CD4-positive, alpha-beta T cell treated with Interleukin-21 for 1 hour (primary cell): ENCODE measurements at regions not wholly inside any gene's neighbourhood (a gene's known extent, or its start where the extent isn't known, plus 50 kb on each side); places are given as distances from the start of the nearest gene placed in this dataset.

Experiments used
- DNase-seq: peaks from one replicate; pipeline ENCODE4 v3.0.0-alpha.2; 2020

- DNase-seq, result no peak
Measured at GRCh38 chr1:234988155-234988517, 140.5 kb downstream of the TOMM20 start.

- DNase-seq, result peak; percentile 34
Measured at GRCh38 chr1:234987415-234988154, 141.1 kb downstream of the TOMM20 start.

- DNase-seq, result no peak
Measured at GRCh38 chr1:234986750-234987414, 141.8 kb downstream of the TOMM20 start.

GRCh38 chr1:234985516-234986294 lies 142.9 kb downstream of the TOMM20 start:
- no peak for DNase-seq

GRCh38 chr1:234985007-234985370 lies 143.6 kb downstream of the TOMM20 start:
- DNase-seq, result no peak

GRCh38 chr1:234983564-234984238 lies 144.9 kb downstream of the TOMM20 start:
- DNase-seq, result no peak

GRCh38 chr1:234981758-234982157 lies 146.9 kb downstream of the TOMM20 start:
- no peak for DNase-seq

- DNase-seq, result peak; percentile 65
Measured at GRCh38 chr1:234980645-234981396, 147.8 kb downstream of the TOMM20 start.

- no peak for DNase-seq
Measured at GRCh38 chr1:234980291-234980644, 148.4 kb downstream of the TOMM20 start.

GRCh38 chr1:234979296-234980279 lies 149.0 kb downstream of the TOMM20 start:
- no peak for DNase-seq

- DNase-seq, result peak; percentile 75
Measured at GRCh38 chr1:234978397-234979295, 150.0 kb downstream of the TOMM20 start.

GRCh38 chr1:234977875-234978396 lies 150.7 kb downstream of the TOMM20 start:
- peak; percentile 49 for DNase-seq

GRCh38 chr1:234976861-234977680 lies 151.6 kb downstream of the TOMM20 start:
- DNase-seq, result no peak

GRCh38 chr1:234975941-234976860 lies 152.4 kb downstream of the TOMM20 start:
- no peak for DNase-seq

- DNase-seq, result no peak
Measured at GRCh38 chr1:234975122-234975940, 153.3 kb downstream of the TOMM20 start.

GRCh38 chr1:234973426-234974250 lies 155.0 kb downstream of the TOMM20 start:
- no peak for DNase-seq
